AG08396 (cell line): ENCODE measurements at regions not wholly inside any gene's neighbourhood (a gene's known extent, or its start where the extent isn't known, plus 50 kb on each side); places are given as distances from the start of the nearest gene placed in this dataset.
A peak's percentile ranks its signal among the peaks of the same experiment; 100 is the strongest.

Experiments used
- DNase-seq: peaks from one replicate; pipeline ENCODE4 v3.0.0; 2012; ENCODE audit warnings: low spot score, mixed read lengths

DNA sequence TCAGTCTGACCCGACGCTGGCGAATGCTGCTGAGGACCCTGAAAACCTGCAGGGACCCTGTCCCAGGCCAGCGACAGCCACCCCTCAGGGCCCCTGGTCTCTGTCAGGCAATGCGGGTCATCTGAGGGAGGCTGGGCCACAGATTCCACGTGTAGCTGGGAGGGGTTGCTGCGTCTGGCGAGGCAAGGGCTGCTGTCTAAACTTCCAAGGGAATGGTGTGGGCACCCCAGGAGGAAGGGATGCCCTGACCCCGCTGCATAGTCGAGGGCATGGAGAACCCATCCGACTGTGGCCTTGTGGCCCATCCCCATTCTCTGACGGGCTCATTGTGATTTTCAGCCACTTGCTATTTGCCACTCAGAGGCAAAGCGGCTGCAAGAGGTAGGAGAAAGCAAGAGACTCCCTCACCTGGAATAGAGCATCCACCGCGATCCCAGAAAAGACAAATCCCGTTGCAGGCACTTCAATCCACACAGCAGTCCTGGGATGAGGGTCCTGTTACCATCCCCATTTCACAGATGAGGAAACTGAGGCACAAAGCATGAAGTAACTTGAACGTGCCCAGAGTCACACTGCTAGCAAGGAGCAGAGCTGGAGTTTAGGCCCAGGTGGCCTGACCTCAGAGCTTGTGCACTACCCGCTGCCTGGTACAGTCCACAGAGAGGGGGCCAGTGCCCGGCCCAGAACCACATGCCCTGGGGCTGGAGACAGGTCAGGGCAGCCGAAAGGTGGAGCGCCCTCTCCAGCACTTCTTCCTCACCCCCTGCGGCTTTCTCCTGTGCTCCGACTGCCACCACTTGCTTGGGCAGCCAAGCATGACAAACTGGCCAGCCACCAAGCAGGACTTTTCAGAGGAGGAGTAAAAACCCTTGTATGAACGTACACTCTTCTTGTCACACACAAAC is 163.8 kb upstream of the KLF14 start:
- DNase-seq, result no peak

DNA sequence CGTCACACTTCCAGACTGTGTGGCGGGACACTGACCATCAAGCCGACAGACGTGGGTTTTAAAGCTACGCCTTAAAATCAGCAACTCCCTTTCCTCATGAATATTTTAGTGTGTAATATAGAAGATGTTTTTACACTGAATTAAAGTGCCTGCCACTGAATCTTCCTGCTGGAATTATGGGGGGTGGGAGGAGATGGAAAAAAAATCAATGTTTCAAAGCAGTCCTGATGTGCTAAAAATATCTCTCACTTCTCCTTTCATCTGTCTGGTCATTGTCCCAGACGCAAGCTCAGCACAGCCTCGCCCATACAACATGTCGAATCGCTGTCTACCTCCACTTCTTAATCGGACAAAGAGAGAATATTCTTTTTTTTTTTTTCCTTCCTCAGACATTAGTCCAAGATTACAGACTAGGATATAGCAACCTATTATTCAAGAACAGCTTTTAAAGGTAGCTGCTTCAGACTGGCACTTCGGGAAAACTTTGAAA is 165.1 kb upstream of the KLF14 start:
- no peak for DNase-seq

DNA sequence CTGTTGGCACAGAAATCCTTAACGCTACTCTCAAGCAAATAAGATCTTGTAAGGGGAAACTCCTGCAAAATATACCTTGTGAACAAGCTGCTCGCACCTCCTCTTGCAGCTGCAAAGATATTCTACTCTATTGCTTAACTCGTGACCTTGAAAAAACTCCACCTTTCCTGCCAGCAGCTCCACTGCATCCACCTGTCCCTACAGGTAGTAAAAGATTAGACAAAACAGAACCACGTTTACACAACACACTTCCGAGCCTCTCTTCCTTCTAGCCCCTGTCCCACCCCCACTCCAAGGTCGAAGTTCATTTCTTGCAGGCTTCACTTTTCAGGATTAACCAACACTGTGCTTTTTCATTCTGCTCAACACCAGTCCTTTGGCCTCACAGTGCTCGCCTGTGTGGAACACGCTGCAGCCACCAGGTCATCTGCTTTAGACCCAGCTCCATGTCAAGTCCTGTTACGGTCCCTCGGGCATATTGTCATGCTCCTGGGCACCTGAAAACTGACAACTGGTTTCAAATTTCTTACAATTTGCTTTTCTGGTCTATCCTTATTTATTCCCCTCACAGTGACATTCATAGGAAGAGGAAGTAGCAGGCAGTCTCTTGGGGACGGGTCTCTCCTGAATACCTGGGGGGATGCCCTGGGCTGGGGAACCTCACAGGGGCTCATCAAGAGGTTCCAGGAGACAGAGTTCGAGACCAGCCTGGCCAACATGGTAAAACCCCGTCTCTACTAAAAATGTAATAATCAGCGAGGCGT is 165.8 kb upstream of the KLF14 start:
- DNase-seq, result no peak

DNA sequence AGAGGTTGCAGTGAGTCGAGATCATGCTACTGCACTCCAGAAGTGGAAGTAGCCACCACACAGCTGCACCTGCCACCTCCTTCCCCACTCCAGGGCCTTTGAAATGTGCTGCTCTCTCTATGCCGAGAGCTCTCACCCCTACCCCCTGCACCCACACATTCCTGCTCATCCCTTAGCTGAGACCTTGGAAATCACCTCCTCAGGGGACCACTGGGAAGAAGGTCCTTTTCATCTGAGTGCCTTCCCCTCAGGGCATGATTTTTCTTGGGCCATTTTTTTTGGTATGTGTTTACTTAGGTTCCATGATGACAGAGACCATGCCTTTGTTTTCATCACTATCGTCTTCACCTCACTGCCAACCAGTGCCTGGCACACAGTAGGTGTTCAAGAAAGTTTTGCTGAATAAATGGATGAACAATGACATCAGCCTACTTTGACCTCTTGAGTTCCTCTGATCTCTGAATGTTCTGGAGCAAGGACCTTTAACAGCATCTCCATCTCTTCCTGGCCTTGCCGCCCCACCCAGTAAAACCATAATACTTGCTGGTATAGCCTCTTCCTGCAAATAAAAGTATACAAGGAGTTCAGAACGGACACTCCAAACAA is 166.6 kb upstream of the KLF14 start:
- DNase-seq, result no peak

DNA sequence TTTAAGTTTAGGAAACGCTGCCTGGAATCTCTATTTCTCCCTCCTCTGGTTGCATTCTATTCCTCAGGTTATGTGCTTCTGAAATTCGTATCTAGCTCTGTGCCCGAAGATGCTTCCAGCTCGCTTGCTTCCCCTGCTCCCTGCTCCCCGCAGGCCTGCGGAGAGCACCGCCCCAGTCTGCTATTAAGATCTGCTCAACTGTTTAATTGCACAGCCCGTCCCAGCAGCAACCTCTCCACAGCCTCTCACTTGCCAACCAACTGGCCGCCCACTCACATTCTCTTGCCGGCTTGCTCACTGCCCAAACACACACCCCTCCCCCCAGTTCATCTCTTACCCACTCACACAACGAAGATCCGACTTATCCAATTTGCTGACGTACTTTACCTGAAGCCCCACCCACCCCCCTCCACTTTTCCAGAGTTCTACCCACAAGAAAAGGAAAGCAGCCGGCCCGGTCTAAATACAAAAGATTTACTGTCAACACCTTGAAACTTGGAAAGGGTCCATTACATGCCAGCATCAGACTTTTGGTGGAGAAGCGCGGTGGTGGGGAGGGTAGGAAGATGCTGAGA is 167.3 kb upstream of the KLF14 start:
- peak; percentile 49 for DNase-seq

DNA sequence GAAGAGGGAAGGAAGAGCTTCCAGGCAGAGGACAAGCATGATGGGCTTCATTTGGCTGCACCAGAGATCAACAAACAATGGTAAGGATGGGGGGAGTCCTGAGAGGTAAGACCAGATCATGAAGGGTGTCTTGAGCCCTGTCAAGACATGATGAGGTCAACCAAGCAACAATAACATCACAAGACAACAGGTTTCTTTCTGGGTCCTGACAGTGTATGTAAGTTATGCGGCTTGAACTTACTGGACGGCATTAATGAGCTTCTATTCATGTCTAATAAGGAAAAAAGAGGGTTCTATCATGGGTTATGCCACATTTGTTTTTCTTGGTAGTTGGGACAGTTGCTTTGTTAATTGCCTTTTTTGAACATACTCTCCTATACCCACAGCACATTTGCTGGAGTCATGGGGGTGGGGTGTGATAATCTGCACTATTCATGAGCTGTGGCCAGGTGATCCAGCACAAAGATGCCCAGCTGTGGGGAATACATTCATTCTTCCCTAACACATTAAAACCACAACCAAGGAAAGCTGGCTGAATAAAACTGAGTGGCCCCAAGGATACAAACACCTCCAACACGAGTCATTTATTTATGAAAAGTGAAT is 168.8 kb upstream of the KLF14 start:
- DNase-seq, result no peak

DNA sequence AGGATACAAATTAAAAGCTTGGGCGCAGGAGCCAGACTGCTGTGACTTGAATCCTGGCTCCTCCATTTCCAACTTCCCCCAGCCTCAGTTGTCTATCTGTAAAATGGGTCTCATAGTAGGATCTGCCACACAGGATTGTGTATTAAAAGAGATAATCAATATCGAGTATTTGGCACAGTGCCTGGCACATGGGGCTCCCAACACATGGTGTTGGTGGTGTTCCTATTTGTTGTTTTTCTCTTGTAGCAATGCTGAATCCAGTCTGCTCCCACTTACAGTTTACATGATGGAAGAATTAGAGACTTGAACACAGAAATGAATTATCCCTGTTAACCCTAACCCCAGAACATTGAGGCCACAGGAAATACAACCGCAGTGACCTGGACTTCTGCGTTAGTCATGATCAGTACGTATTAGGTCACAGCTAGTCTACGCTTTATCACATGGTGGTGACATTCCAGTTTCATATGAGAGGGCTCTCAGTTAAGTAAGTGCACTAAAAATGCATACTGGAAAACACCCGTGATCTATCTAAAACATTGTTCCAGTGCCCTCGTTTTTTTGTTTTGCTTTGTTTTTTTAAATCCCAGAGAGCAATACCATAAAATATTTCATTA is 169.5 kb upstream of the KLF14 start:
- no peak for DNase-seq

DNA sequence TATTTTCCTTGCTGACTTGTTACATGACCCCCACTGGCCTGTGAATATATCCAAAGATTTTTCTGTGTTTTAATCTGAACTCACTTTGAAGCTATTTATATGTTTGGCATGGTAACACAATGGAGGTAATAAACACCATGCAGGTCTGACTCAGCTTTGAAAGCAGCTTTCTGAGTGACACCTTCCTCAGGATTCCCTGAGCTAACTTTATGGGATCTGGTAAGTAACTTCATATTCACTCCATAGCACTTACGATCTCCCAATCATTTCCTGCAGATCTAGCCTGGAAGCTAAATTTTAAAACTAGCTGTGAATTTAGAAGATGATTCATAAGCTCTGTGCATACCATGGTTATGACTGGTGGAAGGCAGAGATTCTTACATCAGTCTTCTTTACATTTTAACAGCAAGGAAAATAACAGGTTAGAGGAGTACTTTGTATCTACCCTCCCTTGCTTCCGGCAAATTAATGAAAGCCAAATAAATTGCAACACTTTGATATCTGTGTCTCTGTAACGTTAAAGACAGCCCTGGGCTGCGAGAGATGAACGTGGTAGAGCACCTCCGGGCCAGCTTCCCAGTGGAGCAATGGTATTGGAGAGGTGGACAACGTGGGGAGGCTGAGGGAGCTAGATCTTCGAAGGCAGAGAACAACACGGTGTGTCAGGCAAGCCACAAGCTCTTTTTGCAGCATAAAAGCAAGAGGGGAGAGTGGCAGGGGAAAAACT is 170.2 kb upstream of the KLF14 start:
- no peak for DNase-seq

DNA sequence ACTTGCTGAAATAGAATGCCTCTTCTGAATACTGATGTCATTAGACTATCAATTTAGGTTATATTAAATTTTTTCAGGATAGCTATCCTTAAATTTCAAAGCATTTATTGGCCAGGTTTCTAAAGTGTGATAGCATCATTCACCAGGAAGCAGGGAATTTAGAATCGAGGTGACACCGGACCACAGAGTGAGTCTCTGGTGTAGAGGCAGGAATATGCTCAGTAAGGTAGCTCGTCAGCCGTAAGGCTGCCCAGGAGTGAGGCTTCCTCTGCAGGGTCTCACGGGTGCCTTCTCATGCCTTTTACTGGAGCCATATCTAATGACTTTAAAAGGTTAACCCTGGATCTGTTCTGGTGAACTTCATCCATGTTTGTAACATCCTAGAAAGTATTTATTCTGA is 170.8 kb upstream of the KLF14 start:
- no peak for DNase-seq

DNA sequence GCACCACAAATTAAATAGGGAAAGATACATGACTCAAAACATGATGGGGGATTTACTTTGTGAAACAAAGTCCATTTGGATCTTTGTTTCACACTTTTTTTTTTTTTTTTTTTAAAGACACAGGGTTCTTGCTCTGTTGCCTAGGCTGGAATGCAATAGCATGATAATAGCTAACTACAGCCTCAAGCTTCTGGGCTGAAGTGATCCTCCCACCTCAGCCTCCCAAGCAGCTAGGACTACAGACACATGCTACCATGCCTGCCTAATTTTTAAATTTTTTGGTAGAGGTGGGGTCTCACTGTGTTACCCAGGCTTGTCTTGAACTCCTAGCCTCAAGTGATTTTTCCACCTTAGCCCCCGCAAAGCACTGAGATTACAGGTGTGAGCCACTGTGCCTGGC is 172.6 kb upstream of the KLF14 start:
- DNase-seq, result no peak

DNA sequence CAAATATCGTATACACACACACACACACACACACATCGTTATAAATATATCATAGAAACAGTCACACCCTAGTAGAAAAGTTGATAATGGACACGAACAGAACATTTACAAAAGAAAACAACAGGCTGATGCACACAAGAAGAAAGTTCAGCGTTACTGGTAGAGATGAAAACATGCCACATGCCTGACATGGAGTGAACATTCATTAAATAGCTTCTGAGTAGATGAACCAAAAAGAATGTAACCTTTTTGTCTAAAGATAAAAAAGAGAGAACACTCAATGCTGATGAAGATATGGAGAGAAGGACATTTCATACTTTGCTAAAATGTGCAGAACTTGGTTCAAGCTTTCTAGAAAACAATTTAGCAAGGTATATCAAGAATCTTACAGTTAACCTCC is 173.4 kb upstream of the KLF14 start:
- no peak for DNase-seq

DNA sequence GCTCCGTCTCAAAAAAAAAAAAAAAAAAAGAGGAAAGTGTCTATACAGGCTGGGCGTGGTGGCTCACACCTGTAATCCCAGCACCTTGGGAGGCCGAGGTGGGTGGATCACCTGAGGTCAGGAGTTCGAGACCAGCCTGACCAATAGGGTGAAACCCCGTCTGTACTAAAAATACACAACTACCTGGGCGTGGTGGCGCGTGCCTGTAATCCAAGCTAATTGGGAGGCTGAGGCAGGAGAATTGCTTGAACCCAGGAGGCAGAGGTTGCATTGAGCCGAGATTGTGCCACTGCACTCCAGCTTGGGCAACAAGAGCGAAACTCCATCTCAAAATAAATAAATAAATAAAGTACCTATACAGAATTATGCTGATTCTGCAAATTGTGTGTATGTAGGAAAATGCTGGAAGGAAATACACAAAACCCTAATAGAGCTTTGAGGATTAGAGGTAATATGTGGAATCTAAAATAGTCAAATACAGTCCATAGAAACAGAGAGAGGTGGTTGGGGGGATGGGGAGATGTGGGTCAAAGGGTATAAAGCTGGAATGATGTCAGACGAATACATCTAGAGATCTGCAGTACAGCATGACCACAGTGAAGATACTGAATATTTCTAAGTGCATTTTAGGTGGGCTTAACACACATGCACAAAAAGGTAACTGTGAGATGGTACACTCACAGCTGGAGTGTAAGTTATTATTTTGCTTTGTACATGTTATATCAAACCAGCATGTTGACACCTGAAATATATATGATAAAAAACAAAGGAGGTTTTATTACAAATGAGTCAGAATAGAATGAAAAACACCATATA is 174.5 kb upstream of the KLF14 start:
- DNase-seq, result no peak

DNA sequence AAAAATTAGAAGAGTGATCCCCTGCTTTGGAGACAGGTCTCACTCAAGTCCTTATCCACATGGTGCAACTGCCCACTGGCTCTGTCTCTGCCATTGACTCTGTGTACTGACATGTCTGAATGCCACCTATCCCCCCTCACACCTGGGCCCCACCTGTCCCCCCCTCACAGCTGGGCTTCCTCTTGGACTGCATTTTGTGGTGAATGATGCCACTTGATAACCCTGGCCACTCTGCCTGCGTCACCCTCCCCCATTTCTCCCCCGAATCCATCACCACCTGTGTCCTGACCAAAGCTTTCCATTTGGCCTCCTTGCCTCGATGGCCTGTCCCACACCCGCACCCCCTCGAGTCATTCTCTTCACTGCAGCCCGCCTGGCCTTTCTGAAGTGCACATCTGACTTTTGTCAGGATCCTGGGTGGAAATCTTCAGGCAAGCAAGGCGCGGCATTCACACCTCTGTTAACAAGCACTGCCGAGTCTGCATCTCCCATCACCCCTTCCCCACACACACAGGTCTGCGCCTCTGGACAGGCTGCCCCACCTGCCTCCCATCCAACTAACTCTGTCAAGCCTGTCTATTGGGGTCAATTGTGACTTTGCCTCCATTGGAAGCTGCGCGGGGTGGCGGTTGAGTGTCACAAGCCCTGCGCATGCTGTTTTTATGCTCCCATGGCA is 175.3 kb upstream of the KLF14 start:
- DNase-seq, result no peak

DNA sequence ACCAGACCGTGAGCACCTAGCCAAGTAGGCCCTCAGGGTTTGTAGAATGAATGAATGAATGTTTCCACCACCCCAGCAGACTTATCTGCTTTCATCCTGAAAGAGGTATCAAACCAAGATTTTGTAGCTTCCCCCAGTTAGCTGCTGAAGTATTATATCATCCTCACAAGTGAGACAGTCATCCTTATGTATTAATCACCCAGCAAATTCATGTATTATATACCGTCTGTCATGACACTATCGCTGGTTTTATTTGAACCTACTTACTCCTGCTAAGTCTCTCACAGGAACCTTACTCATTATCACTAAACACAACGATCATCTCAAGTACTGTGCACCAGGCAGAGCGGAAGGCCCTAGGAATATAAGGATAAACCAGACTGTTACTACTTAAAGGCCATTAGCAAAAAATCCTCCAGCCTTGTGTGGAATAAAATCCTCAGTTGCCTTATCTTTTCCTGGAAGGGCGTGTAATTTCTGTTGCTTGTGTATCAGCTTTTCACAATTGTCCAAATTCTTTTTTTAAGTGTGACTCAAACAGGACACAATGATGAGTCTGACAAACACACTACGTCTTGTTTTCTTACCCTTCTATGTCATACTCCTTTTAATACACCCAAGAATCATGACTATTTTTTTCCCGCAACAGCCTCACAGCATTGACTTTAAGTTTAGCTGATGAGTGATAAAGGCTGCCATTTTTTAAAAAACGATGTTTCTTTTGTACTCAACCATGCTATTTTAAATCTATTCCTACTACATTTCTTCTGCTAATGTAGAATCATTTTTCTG is 176.1 kb upstream of the KLF14 start:
- DNase-seq, result no peak

DNA sequence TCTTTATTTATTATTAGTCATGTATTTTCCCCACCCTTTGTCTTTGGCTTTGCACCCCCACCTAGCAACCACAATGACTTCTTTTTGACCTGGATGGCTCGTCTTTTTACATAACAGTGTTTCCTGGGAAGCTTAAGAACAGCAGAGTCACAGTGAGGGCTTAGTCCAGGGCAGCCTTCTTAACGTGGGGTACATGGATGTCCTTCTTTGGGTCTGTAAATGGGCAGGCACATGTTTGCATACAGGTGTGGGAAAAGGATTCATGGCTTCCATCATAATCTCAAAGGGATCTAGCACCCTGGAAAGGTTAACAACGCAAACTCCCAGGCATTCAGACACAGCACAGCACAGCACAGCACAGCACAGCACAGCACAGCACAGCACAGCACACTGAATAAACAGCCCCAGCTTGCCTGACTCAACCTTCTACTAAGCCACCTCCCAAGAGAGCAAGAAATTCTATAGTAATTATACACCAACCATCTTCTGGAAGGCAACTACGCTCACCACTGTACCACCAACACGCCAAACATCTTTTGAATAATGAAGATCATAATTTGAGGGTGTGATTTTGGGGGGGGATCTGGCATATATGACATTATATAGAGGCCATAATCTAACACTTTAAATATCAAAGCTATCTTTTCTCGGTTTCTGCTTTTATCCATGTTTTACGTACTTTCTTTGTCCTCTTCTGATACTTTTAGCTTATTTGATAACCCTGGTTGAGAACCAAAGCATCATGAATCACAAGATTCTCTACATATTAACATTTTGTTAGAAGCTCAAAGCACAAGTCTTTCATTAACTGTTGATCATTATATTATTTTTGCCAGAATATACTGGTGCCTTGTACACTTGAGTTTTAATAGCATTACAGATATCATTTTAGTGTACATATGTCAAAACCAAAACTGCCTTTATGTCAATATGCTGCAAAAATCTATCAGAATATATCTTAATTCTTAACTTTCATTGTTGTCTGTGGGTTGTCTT is 177.2 kb upstream of the KLF14 start:
- no peak for DNase-seq

DNA sequence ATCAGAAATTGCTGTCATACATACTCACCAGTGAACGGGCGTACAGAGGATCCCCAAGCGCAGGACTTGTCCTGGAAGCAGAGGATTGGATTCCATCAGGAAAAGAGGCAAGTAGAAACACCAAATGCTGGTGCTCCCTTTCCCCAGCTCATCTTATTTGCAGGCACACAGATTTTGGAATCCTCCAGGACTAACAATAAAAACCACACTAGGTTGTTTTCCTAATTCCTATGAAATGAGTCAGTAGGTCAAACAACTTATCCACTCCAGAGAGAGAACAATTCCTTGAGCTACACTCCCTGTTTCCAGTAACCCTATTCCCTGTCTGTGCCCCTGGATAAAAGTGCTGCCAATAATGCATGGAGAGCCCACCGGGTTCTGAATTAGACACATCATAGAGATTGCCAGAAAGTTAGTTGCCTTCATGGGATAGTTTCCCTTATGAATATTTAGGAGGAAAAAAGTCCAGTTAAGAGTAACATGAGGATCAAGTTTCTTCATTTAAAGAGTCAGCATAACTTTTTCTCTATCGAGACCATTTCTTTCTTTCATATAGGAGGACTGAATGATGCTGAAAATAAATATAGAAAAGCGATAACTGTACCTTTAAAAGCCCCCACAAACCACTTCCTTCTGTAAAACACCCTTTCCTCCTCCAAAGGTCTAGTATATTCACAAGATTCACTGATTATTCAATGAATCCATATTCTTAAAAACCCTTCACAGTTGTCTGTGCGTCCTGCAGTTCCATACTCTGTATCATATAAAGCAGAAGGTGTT is 178.3 kb upstream of the KLF14 start:
- DNase-seq, result no peak
